Vagina (tissue), 2 donors: ENCODE measurements at regions not wholly inside any gene's neighbourhood (a gene's known extent, or its start where the extent isn't known, plus 50 kb on each side); places are given as distances from the start of the nearest gene placed in this dataset.
"Not testable (repeated sequence)": the region's sequence is repeated elsewhere in the genome, so short reads cannot be mapped to it uniquely, and the experiment has no call there.

ENCODE experiments used
- POLR2A ChIP-seq, 2 donors: fragments of 450-650 bp; IDR thresholded peaks; one replicate each; pipeline ENCODE4 v1.6.1; 2017; ENCODE audit warnings: antibody characterized with exemption in 2 of 2, mild to moderate bottlenecking in 2 of 2, moderate library complexity in 2 of 2
- POLR2AphosphoS5 ChIP-seq, 2 donors: sonication (generic); formaldehyde crosslinking; IDR thresholded peaks; one replicate each; pipeline ENCODE4 v1.9.0; 2017; ENCODE audit warnings: antibody characterized with exemption in 2 of 2, mild to moderate bottlenecking in 2 of 2, low read depth in 1 of 2; ENCODE audit not compliant: insufficient read depth in 1 of 2
- TF ChIP-seq, protein P1 (sequence below), 3 experiments: fragments of 450-650 bp in 2 of 3; fragments of 200-600 bp in 1 of 3; sonication (generic) in 1 of 3; IDR thresholded peaks; one replicate each; pipeline ENCODE4 v1.5.1; 2017 to 2019; ENCODE audit warnings: antibody characterized with exemption in 3 of 3, mild to moderate bottlenecking in 2 of 3, moderate library complexity in 2 of 3

GRCh38 chr18:56482813-56483212, 155.6 kb downstream of the TXNL1 start:
- TF ChIP-seq, protein P1, sequence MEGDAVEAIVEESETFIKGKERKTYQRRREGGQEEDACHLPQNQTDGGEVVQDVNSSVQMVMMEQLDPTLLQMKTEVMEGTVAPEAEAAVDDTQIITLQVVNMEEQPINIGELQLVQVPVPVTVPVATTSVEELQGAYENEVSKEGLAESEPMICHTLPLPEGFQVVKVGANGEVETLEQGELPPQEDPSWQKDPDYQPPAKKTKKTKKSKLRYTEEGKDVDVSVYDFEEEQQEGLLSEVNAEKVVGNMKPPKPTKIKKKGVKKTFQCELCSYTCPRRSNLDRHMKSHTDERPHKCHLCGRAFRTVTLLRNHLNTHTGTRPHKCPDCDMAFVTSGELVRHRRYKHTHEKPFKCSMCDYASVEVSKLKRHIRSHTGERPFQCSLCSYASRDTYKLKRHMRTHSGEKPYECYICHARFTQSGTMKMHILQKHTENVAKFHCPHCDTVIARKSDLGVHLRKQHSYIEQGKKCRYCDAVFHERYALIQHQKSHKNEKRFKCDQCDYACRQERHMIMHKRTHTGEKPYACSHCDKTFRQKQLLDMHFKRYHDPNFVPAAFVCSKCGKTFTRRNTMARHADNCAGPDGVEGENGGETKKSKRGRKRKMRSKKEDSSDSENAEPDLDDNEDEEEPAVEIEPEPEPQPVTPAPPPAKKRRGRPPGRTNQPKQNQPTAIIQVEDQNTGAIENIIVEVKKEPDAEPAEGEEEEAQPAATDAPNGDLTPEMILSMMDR (IDR thresholded peaks at IDR 0.05) = not testable (repeated sequence)
- not testable (repeated sequence) for TF ChIP-seq POLR2A (IDR thresholded peaks at IDR 0.05); POLR2AphosphoS5 (IDR thresholded peaks at IDR 0.05; ENCODE audit: insufficient read depth in 1 of 2, low read depth in 1 of 2)
